ENCODE measurements at regions not wholly inside any gene's neighbourhood (a gene's known extent, or its start where the extent isn't known, plus 50 kb on each side); places are given as distances from the start of the nearest gene placed in this dataset.

GRCh38 chr12:42921741-42922504 is 332.4 kb upstream of the PRICKLE1 start:
- TF ChIP-seq CTCF (IDR thresholded peaks at IDR 0.05) (no peak), POLR2A (IDR thresholded peaks at IDR 0.05) (no peak), EP300 (IDR thresholded peaks at IDR 0.05) (no peak), POLR2AphosphoS5 (IDR thresholded peaks at IDR 0.05) (no peak)
